HG03175 (cell line): ENCODE measurements at regions not wholly inside any gene's neighbourhood (a gene's known extent, or its start where the extent isn't known, plus 50 kb on each side); places are given as distances from the start of the nearest gene placed in this dataset.

Experiments
- ATAC-seq: cut with Tn5 transposase; IDR thresholded peaks from one replicate; pipeline ENCODE4 v1.9.1; 2021; ENCODE audit warnings: mild to moderate bottlenecking, moderate library complexity; ENCODE audit not compliant: unreplicated experiment

DNA sequence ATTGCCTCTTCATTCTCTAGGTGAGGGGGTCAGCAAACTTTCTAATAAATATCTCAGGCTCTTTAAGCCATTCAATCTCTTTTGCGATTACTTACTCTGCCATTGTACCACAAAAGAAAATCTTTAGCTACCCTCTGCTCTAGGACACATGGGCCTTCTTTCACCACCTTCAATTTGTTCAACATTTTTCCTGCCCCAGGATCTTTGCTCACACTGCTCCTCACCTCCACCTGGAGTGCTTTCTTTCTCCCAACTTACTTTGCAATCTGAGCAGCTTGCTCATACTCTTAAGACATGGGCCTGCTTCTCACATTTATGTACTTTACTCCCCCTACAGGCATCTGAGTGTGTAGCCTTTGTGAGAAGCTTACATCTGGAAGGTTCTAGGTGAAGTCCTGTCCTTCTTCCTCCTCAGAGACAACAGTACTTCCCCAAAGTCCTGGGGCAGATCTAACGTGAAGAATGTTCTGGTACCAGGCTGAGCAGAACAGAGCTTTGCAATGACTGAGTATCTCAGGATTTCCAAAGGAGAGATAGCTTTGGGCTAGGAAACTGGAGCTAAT lies 55.0 kb upstream of the PRDM5 start:
- ATAC-seq, result peak; percentile 80

DNA sequence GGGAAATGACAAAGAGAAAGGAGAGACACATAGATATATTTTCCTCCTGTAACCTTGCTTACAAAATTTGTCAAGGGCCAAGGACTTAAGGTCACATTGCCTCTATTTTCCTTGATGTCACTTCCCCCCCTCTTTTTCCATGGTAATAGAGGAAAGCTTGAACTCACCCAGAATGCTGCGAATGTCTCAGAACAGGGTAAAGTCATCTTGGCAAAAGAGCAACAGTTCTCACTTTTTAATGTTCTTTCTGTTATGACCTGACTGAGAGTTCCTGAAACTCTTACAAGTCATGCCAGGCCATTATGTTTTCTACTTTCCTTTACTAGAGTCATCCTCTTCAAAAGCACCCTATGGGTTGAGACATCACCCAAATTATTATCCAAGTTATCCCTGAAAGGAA lies 50.7 kb upstream of the PRDM5 start:
- no peak for ATAC-seq
